ENCODE measurements at regions not wholly inside any gene's neighbourhood (a gene's known extent, or its start where the extent isn't known, plus 50 kb on each side); places are given as distances from the start of the nearest gene placed in this dataset.

GRCh38 chr10:1963341-1963740 is 226.0 kb upstream of the ADARB2 start:
- no peak for TF ChIP-seq CTCF (IDR thresholded peaks at IDR 0.05)
- no peak for TF ChIP-seq POLR2AphosphoS5 (IDR thresholded peaks at IDR 0.05)
- TF ChIP-seq EP300 (IDR thresholded peaks at IDR 0.05) = no peak
